H1 (cell line): ENCODE measurements at regions not wholly inside any gene's neighbourhood (a gene's known extent, or its start where the extent isn't known, plus 50 kb on each side); places are given as distances from the start of the nearest gene placed in this dataset.

Source experiments
- CTCF ChIA-PET: fragments of 300-600 bp; sonication (Branson Sonifier 250); formaldehyde crosslinking; loops from one replicate; lab custom pipeline; 2021; ENCODE audit not compliant: partially characterized antibody; lab: Charles Lee
- POLR2A ChIA-PET: fragments of 300-600 bp; sonication (Branson Sonifier 250); formaldehyde crosslinking; loops from one replicate; lab custom pipeline; 2021; ENCODE audit warnings: inconsistent platforms; ENCODE audit not compliant: partially characterized antibody; lab: Charles Lee
- DNase-seq, 2 experiments: peaks; one replicate each; pipeline versions ENCODE4 v3.0.0 to v3.0.0-alpha.2; 2010 to 2022; ENCODE audit warnings: low spot score in 2 of 2, low read depth in 1 of 2, mixed read lengths in 1 of 2
- FAIRE-seq: peaks from 2 replicates; lab custom pipeline; 2011; peaks lifted over from hg19 to GRCh38; lab: Jason Lieb, UNC
- H2AFZ ChIP-seq: 2 replicates; pipeline ENCODE4 v1.8.1; 2012; ENCODE audit warnings: low read length, inconsistent platforms
- H2AK5ac ChIP-seq: 2 replicates; pipeline ENCODE4 v1.6.1; 2013; ENCODE audit warnings: low read depth, low read length
- H2BK120ac ChIP-seq: replicated peaks from 2 replicates; pipeline ENCODE3; 2013; ENCODE audit warnings: low read depth, low read length, inconsistent platforms
- H2BK12ac ChIP-seq: 2 replicates; pipeline ENCODE4 v1.6.1; 2013; ENCODE audit warnings: low read depth, low read length
- H2BK15ac ChIP-seq: 2 replicates; pipeline ENCODE4 v1.6.1; 2013; ENCODE audit warnings: low read length
- H2BK20ac ChIP-seq: 2 replicates; pipeline ENCODE4 v1.6.1; 2013; ENCODE audit warnings: low read length
- H2BK5ac ChIP-seq: 2 replicates; pipeline ENCODE4 v1.6.1; 2013; ENCODE audit warnings: low read depth, low read length
- H3K14ac ChIP-seq: 2 replicates; pipeline ENCODE4 v1.6.1; 2013; ENCODE audit warnings: inconsistent platforms; ENCODE audit not compliant: insufficient read length
- H3K18ac ChIP-seq: 2 replicates; pipeline ENCODE4 v1.6.1; 2013; ENCODE audit warnings: low read length; ENCODE audit errors: extremely low read depth
- H3K23ac ChIP-seq: 2 replicates; pipeline ENCODE4 v1.6.1; 2013; ENCODE audit warnings: inconsistent platforms; ENCODE audit not compliant: insufficient read length
- H3K23me2 ChIP-seq: 2 replicates; pipeline ENCODE4 v1.6.1; 2013; ENCODE audit warnings: low read depth, low read length
- H3K27ac ChIP-seq: 2 replicates; pipeline ENCODE4 v1.6.1; 2011; ENCODE audit warnings: low read depth, low read length, inconsistent platforms
- H3K27me3 ChIP-seq, 4 experiments: replicated peaks in 1 of 4; 1 replicate in 1 of 4; 2 replicates in 3 of 4; pipeline versions ENCODE4 v1.6.1 to v1.8.1; 2011 to 2013; ENCODE audit warnings: low read length in 3 of 4, mild to moderate bottlenecking in 3 of 4, inconsistent platforms in 2 of 4, mixed read lengths in 2 of 4, moderate library complexity in 1 of 4; ENCODE audit not compliant: control insufficient read depth in 3 of 4, insufficient read depth in 3 of 4; ENCODE audit errors: extremely low read depth in 1 of 4
- H3K36me3 ChIP-seq, 4 experiments: 2 replicates each; pipeline versions ENCODE4 v1.6.1 to v1.8.1; 2011 to 2013; ENCODE audit warnings: mild to moderate bottlenecking in 4 of 4, low read length in 3 of 4, moderate library complexity in 2 of 4, control low read depth in 1 of 4, inconsistent platforms in 1 of 4; ENCODE audit not compliant: insufficient read depth in 4 of 4, control insufficient read depth in 2 of 4
- H3K4ac ChIP-seq: replicated peaks from 2 replicates; pipeline ENCODE3; 2013; ENCODE audit warnings: low read length, low read depth, mixed read lengths, inconsistent platforms; ENCODE audit not compliant: insufficient read length
- H3K4me1 ChIP-seq, 4 experiments: replicated peaks in 1 of 4; 1 replicate in 1 of 4; 2 replicates in 3 of 4; pipeline versions ENCODE4 v1.6.1 to v1.8.1; 2011 to 2013; ENCODE audit warnings: low read length in 3 of 4, inconsistent platforms in 2 of 4, mixed read lengths in 1 of 4; ENCODE audit not compliant: insufficient read depth in 4 of 4, control insufficient read depth in 3 of 4
- H3K4me2 ChIP-seq, 2 experiments: 2 replicates each; pipeline versions ENCODE4 v1.6.1 to v1.8.1; 2011 to 2013; ENCODE audit warnings: low read depth in 2 of 2, low read length in 2 of 2, control low read depth in 1 of 2, inconsistent platforms in 1 of 2, mild to moderate bottlenecking in 1 of 2; ENCODE audit not compliant: insufficient read depth in 1 of 2
- H3K4me3 ChIP-seq, 4 experiments: fragments of 200-600, 300-600 bp in 1 of 4; sonication (generic), shearing (Covaris generic), sonication (Bioruptor Twin) in 1 of 4; 2 replicates each; pipeline versions ENCODE4 v1.5.1 to v1.8.1; 2011 to 2016; ENCODE audit warnings: low read length in 4 of 4, low read depth in 3 of 4, control low read depth in 2 of 4, inconsistent platforms in 2 of 4, mild to moderate bottlenecking in 2 of 4, mixed read lengths in 1 of 4, moderate library complexity in 1 of 4; ENCODE audit not compliant: insufficient read depth in 2 of 4; ENCODE audit errors: extremely low read depth in 1 of 4
- H3K56ac ChIP-seq: replicated peaks from 2 replicates; pipeline ENCODE3; 2013; ENCODE audit warnings: low read depth, mild to moderate bottlenecking, mixed read lengths, low read length, inconsistent platforms; ENCODE audit not compliant: insufficient read length
- H3K79me1 ChIP-seq: 2 replicates; pipeline ENCODE4 v1.6.1; 2013; ENCODE audit warnings: low read depth, low read length, control low read depth
- H3K79me2 ChIP-seq, 2 experiments: 2 replicates each; pipeline versions ENCODE4 v1.6.1 to v1.8.1; 2012 to 2013; ENCODE audit warnings: low read length in 2 of 2, mild to moderate bottlenecking in 2 of 2, inconsistent platforms in 1 of 2; ENCODE audit not compliant: insufficient read depth in 2 of 2, control insufficient read depth in 1 of 2
- H3K9ac ChIP-seq, 4 experiments: replicated peaks in 1 of 4; 1 replicate in 1 of 4; 2 replicates in 3 of 4; pipeline versions ENCODE4 v1.6.1 to v1.8.1; 2011 to 2013; ENCODE audit warnings: low read depth in 3 of 4, low read length in 3 of 4, control low read depth in 2 of 4, mild to moderate bottlenecking in 2 of 4, moderate library complexity in 2 of 4, inconsistent platforms in 1 of 4; ENCODE audit errors: extremely low read depth in 1 of 4
- H3K9me3 ChIP-seq, 2 experiments: 2 replicates each; pipeline versions ENCODE4 v1.6.1 to v1.8.1; 2012 to 2013; ENCODE audit warnings: mild to moderate bottlenecking in 2 of 2, moderate library complexity in 2 of 2, control low read depth in 1 of 2, inconsistent platforms in 1 of 2, low read depth in 1 of 2, low read length in 1 of 2, mixed read lengths in 1 of 2; ENCODE audit not compliant: insufficient read depth in 2 of 2
- H4K20me1 ChIP-seq, 2 experiments: replicated peaks in 1 of 2; 2 replicates each; pipeline versions ENCODE3 to v1.8.1; 2011 to 2013; ENCODE audit warnings: inconsistent platforms in 2 of 2, low read length in 2 of 2, mild to moderate bottlenecking in 1 of 2; ENCODE audit not compliant: insufficient read depth in 2 of 2, control insufficient read depth in 1 of 2
- H4K5ac ChIP-seq: 2 replicates; pipeline ENCODE4 v1.6.1; 2013; ENCODE audit warnings: low read length, low read depth, mixed read lengths, inconsistent platforms; ENCODE audit not compliant: insufficient read length
- H4K8ac ChIP-seq: 2 replicates; pipeline ENCODE4 v1.8.0; 2013; ENCODE audit warnings: mild to moderate bottlenecking, moderate library complexity, low read length, inconsistent platforms; ENCODE audit not compliant: insufficient read depth; ENCODE audit errors: extremely low read depth
- H4K91ac ChIP-seq: replicated peaks from 2 replicates; pipeline ENCODE3; 2013; ENCODE audit warnings: low read length, mixed read lengths, inconsistent platforms; ENCODE audit not compliant: insufficient read length
- CEBPB ChIP-seq: IDR thresholded peaks from 2 replicates; pipeline ENCODE4 v1.6.1; 2012; ENCODE audit warnings: low read depth, low read length
- CTBP2 ChIP-seq: IDR thresholded peaks from 2 replicates; pipeline ENCODE4 v1.7.0; 2011; ENCODE audit warnings: borderline replicate concordance, mild to moderate bottlenecking, moderate library complexity, mixed read lengths, low read length; ENCODE audit not compliant: insufficient read depth, insufficient read length
- JUND ChIP-seq: IDR thresholded peaks from 2 replicates; pipeline ENCODE4 v1.6.1; 2011; ENCODE audit warnings: mild to moderate bottlenecking, improper control_type of control experiment, low read length
- KDM5A ChIP-seq: fragments of 200-600 bp; IDR thresholded peaks from 2 replicates; pipeline ENCODE4 v1.7.1; 2012; ENCODE audit warnings: mild to moderate bottlenecking, low read length, inconsistent platforms, mixed read lengths
- RNF2 ChIP-seq: fragments of 200-900, 300-1000 bp; sonication (generic); IDR thresholded peaks from 2 replicates; pipeline ENCODE4 v1.7.1; 2016; ENCODE audit warnings: borderline replicate concordance, low read depth, mild to moderate bottlenecking, antibody characterized with exemption, low read length; ENCODE audit not compliant: poor library complexity, severe bottlenecking; ENCODE audit errors: missing control alignments
- SAP30 ChIP-seq: fragments of 300-600 bp; sonication (generic); IDR thresholded peaks from 2 replicates; pipeline ENCODE4 v1.7.1; 2012; ENCODE audit warnings: low read length, moderate library complexity, mild to moderate bottlenecking, inconsistent platforms; ENCODE audit not compliant: insufficient read depth, insufficient replicate concordance
- SIRT6 ChIP-seq: IDR thresholded peaks from one replicate; pipeline ENCODE4 v1.7.1; 2012; ENCODE audit warnings: low read length, inconsistent platforms
- SP1 ChIP-seq: IDR thresholded peaks from 2 replicates; pipeline ENCODE4 v1.6.1; 2011; ENCODE audit warnings: low read depth, low read length
- SP2 ChIP-seq: IDR thresholded peaks from 2 replicates; pipeline ENCODE4 v1.6.1; 2012; ENCODE audit warnings: mild to moderate bottlenecking, low read length, inconsistent platforms
- SP4 ChIP-seq: IDR thresholded peaks from 2 replicates; pipeline ENCODE4 v1.6.1; 2012; ENCODE audit warnings: low read length, inconsistent platforms
- SUZ12 ChIP-seq: fragments of 200-600 bp; sonication (generic); IDR thresholded peaks from 2 replicates; pipeline ENCODE4 v1.6.1; 2012; ENCODE audit warnings: mild to moderate bottlenecking, inconsistent platforms, low read length, moderate library complexity, mixed read lengths
- WGBS, 2 experiments: shearing (Covaris generic) in 1 of 2; methylation state at CpG; one replicate each; pipeline versions ENCODE4 v1.1.6 to v1.1.7; 2013 to 2015; ENCODE audit warnings: low lambda C conversion rate in 2 of 2, mixed read lengths in 2 of 2, inconsistent platforms in 1 of 2, low coverage in 1 of 2, missing lambda C conversion rate in 1 of 2; ENCODE audit not compliant: insufficient replicate concordance in 2 of 2, insufficient coverage in 1 of 2, insufficient read length in 1 of 2; ENCODE audit errors: extremely low coverage in 1 of 2, missing lambda C conversion rate in 1 of 2; 5-methylcytosine and 5-hydroxymethylcytosine counted together

GRCh38 chr18:73168236-73168635, 300.4 kb upstream of the NETO1 start:
- H2BK12ac ChIP-seq = no peak overlapping the region
- no peak overlapping the region for H3K4me2 ChIP-seq
- H2AFZ ChIP-seq = no peak overlapping the region
- H2BK120ac ChIP-seq = no peak overlapping the region
- no peak overlapping the region for H3K14ac ChIP-seq
- no peak overlapping the region for H4K91ac ChIP-seq
- no peak overlapping the region for H4K8ac ChIP-seq
- no peaks in the 10 kb centered on the region for H3K36me3 ChIP-seq
- H3K27ac ChIP-seq = no peak overlapping the region
- H3K9ac ChIP-seq = no peak overlapping the region
- no peak overlapping the region for H3K23ac ChIP-seq
- no peak overlapping the region for H3K18ac ChIP-seq
- H2AK5ac ChIP-seq = no peak overlapping the region
- H2BK20ac ChIP-seq = no peak overlapping the region
- no peak overlapping the region for H3K4me3 ChIP-seq
- no peak for FAIRE-seq
- H3K79me2 ChIP-seq = no peaks in the 10 kb centered on the region
- no peak overlapping the region for H2BK5ac ChIP-seq
- H4K20me1 ChIP-seq = no peaks in the 10 kb centered on the region
- no peaks in the 10 kb centered on the region for H3K27me3 ChIP-seq
- H3K4ac ChIP-seq = no peak overlapping the region
- no peak for TF ChIP-seq RNF2
- no peak for TF ChIP-seq SUZ12
- no peak for TF ChIP-seq SP1
- no peak for TF ChIP-seq KDM5A
- TF ChIP-seq SAP30 = no peak
- no peak for TF ChIP-seq JUND
- TF ChIP-seq SIRT6 = no peak
- no peak for TF ChIP-seq SP4
- TF ChIP-seq SP2 = no peak
- TF ChIP-seq CEBPB = no peak
- TF ChIP-seq CTBP2 = no peak
- TF ChIP-seq, all 59 proteins: peak for 0
- ChIA-PET CTCF (no interaction called here), POLR2A (no interaction called here)
- Histone ChIP-seq H2BK15ac (no peak overlapping the region), H3K56ac (no peak overlapping the region), H3K23me2 (no peaks in the 10 kb centered on the region), H4K5ac (no peak overlapping the region), H3K79me1 (no peaks in the 10 kb centered on the region), H3K4me1 (no peaks in the 10 kb centered on the region), H3K9me3 (no peaks in the 10 kb centered on the region; a peak in 1 of 4 replicates)
- 89% methylated on average over 4 of the region's 4 CpGs; no CpG with 5 or more reads in 1 of the 2 experiments for WGBS, 2 experiments
- no peak for DNase-seq
